HepG2 (cell line): ENCODE measurements at regions not wholly inside any gene's neighbourhood (a gene's known extent, or its start where the extent isn't known, plus 50 kb on each side); places are given as distances from the start of the nearest gene placed in this dataset.
A peak's percentile ranks its signal among the peaks of the same experiment; 100 is the strongest.

Source experiments
- ATAC-seq: fragments of 200-7000 bp; cut with Tn5 transposase; 3 replicates; pipeline ENCODE4 v1.9.1; 2020; ENCODE audit warnings: mild to moderate bottlenecking, moderate library complexity
- BruUV-seq: library from RNA; stranded (reverse); fragments of 400-500 nt; replicated peaks from 2 replicates; lab custom pipeline; 2021; lab: Mats Ljungman, UMichigan
- CTCF ChIA-PET: fragments of 300-600 bp; formaldehyde crosslinking; extraction: SDS; loops from one replicate; lab custom pipeline; 2021; ENCODE audit warnings: low total read pairs, inconsistent platforms, low intra/inter-chr PET ratio; lab: Yijun Ruan, JAX
- POLR2A ChIA-PET: fragments of 350-600 bp; sonication (Branson Sonifier 250); formaldehyde crosslinking; loops from one replicate; lab custom pipeline; 2020; ENCODE audit warnings: antibody characterized with exemption, inconsistent platforms; lab: Yijun Ruan, JAX
- DNase-seq: peaks from one replicate; pipeline ENCODE4 v3.0.0-alpha.2; 2015; ENCODE audit warnings: low spot score
- FAIRE-seq: peaks from 3 replicates; lab custom pipeline; 2011; peaks lifted over from hg19 to GRCh38; lab: Jason Lieb, UNC
- H2AFZ ChIP-seq: one replicate; pipeline ENCODE4 v1.6.1; 2011; ENCODE audit warnings: low read length, inconsistent platforms
- H3K27ac ChIP-seq: fragments of 300-600 bp; 3 replicates; pipeline ENCODE4 v1.8.0; 2011; ENCODE audit warnings: mixed run types, mild to moderate bottlenecking, mixed read lengths, low read length, inconsistent platforms; ENCODE audit not compliant: insufficient read depth; ENCODE audit errors: extremely low read length
- H3K27me3 ChIP-seq, 2 experiments: fragments of 200-600 bp in 1 of 2; 2 replicates in 1 of 2; 3 replicates in 1 of 2; pipeline versions ENCODE4 v1.6.0 to v1.8.0; 2011; ENCODE audit warnings: low read length in 2 of 2, mild to moderate bottlenecking in 2 of 2, moderate library complexity in 2 of 2, inconsistent platforms in 1 of 2; ENCODE audit not compliant: insufficient read depth in 2 of 2, control insufficient read depth in 1 of 2
- H3K36me3 ChIP-seq, 2 experiments: fragments of 200-600 bp in 1 of 2; replicated peaks in 1 of 2; 2 replicates in 1 of 2; 3 replicates in 1 of 2; pipeline versions ENCODE4 v1.5.1 to v1.8.0; 2011; ENCODE audit warnings: low read length in 2 of 2, inconsistent platforms in 1 of 2; ENCODE audit not compliant: insufficient read depth in 2 of 2, control insufficient read depth in 1 of 2
- H3K4me1 ChIP-seq: 2 replicates; pipeline ENCODE4 v1.5.1; 2012; ENCODE audit warnings: low read length, inconsistent platforms; ENCODE audit not compliant: insufficient read depth
- H3K4me2 ChIP-seq: 2 replicates; pipeline ENCODE4 v1.6.0; 2011; ENCODE audit warnings: low read depth, low read length, inconsistent platforms
- H3K4me3 ChIP-seq, 3 experiments: fragments of 200-600 bp in 1 of 3; sonication (generic), shearing (Covaris generic) in 1 of 3; replicated peaks in 1 of 3; 2 replicates each; pipeline ENCODE4 v1.5.1; 2011 to 2016; ENCODE audit warnings: low read length in 3 of 3, inconsistent platforms in 2 of 3, low read depth in 2 of 3, mild to moderate bottlenecking in 2 of 3, control low read depth in 1 of 3, mixed read lengths in 1 of 3; ENCODE audit not compliant: insufficient read depth in 1 of 3
- H3K79me2 ChIP-seq: one replicate; pipeline ENCODE4 v1.6.1; 2011; ENCODE audit warnings: low read length, inconsistent platforms; ENCODE audit not compliant: insufficient read depth
- H3K9ac ChIP-seq: 2 replicates; pipeline ENCODE4 v1.6.0; 2011; ENCODE audit warnings: mild to moderate bottlenecking, low read depth, low read length, inconsistent platforms; ENCODE audit not compliant: insufficient read depth
- H3K9me3 ChIP-seq: 2 replicates; pipeline ENCODE4 v1.5.1; 2012; ENCODE audit warnings: mild to moderate bottlenecking, low read length
- H4K20me1 ChIP-seq: 2 replicates; pipeline ENCODE4 v1.6.0; 2011; ENCODE audit warnings: inconsistent platforms, mild to moderate bottlenecking, low read length, moderate library complexity; ENCODE audit not compliant: insufficient read depth
- ATF1 ChIP-seq: IDR thresholded peaks from 2 replicates; pipeline ENCODE4 v1.6.1; 2016; ENCODE audit warnings: mild to moderate bottlenecking, control low read depth
- CREB1 ChIP-seq, 2 experiments: fragments of 450-650 bp in 1 of 2; IDR thresholded peaks; 2 replicates each; pipeline ENCODE4 v1.6.1; 2016 to 2017; ENCODE audit warnings: control low read depth in 1 of 2, mild to moderate bottlenecking in 1 of 2, missing compliant biosample characterization in 1 of 2, missing genetic modification characterization in 1 of 2
- FOXK1 ChIP-seq: sonication (generic); formaldehyde crosslinking; IDR thresholded peaks from 2 replicates; pipeline ENCODE4 v1.4.0; 2020; ENCODE audit warnings: low read depth, missing genetic modification reagents, borderline replicate concordance
- NFE2 ChIP-seq: sonication (generic); formaldehyde crosslinking; IDR thresholded peaks from 2 replicates; pipeline ENCODE4 v1.4.0; 2020; ENCODE audit warnings: missing genetic modification reagents
- RARG ChIP-seq: sonication (generic); formaldehyde crosslinking; IDR thresholded peaks from 2 replicates; pipeline ENCODE4 v1.4.0; 2020; ENCODE audit warnings: low read depth, mild to moderate bottlenecking, missing genetic modification reagents
- RXRA ChIP-seq: sonication (generic); formaldehyde crosslinking; IDR thresholded peaks from 2 replicates; pipeline ENCODE4 v1.5.1; 2020; ENCODE audit warnings: missing genetic modification reagents
- SP5 ChIP-seq: IDR thresholded peaks from 2 replicates; pipeline ENCODE4 v1.6.1; 2016; ENCODE audit warnings: low read depth, borderline replicate concordance
- SRF ChIP-seq: IDR thresholded peaks from 2 replicates; pipeline ENCODE4 v1.6.1; 2011; ENCODE audit warnings: mild to moderate bottlenecking, low read depth, low read length, moderate library complexity
- ZC3H13 ChIP-seq: sonication (generic); formaldehyde crosslinking; IDR thresholded peaks from 2 replicates; pipeline ENCODE4 v1.8.1; 2023; ENCODE audit warnings: mild to moderate bottlenecking, missing genetic modification reagents, moderate library complexity
- ZFP91 ChIP-seq: sonication (generic); formaldehyde crosslinking; IDR thresholded peaks from 2 replicates; pipeline ENCODE4 v1.9.0; 2022; ENCODE audit warnings: missing genetic modification reagents, mild to moderate bottlenecking, borderline replicate concordance
- ZFX ChIP-seq: sonication (generic); formaldehyde crosslinking; IDR thresholded peaks from 2 replicates; pipeline ENCODE4 v1.4.0; 2020; ENCODE audit warnings: mild to moderate bottlenecking, low read depth, missing genetic modification reagents, moderate library complexity
- ZNF550 ChIP-seq: sonication (generic); formaldehyde crosslinking; IDR thresholded peaks from 2 replicates; pipeline ENCODE4 v1.4.0; 2020; ENCODE audit warnings: mild to moderate bottlenecking, missing genetic modification reagents, borderline replicate concordance
- ZNF704 ChIP-seq: sonication (generic); formaldehyde crosslinking; IDR thresholded peaks from 2 replicates; pipeline ENCODE4 v1.8.1; 2023; ENCODE audit warnings: mild to moderate bottlenecking, inconsistent platforms, moderate library complexity, missing genetic modification reagents, borderline replicate concordance
- ZSCAN9 ChIP-seq: IDR thresholded peaks from 2 replicates; pipeline ENCODE4 v1.6.1; 2016; ENCODE audit warnings: borderline replicate concordance
- WGBS: methylation state at CpG from one replicate; pipeline ENCODE4 v1.1.6; 2017; ENCODE audit warnings: low lambda C conversion rate; 5-methylcytosine and 5-hydroxymethylcytosine counted together
- in situ Hi-C: cut with HindIII; loops from 2 replicates; pipeline ENCODE4 v1.10.0; 2017; ENCODE audit warnings: low pct_unique_long_range_greater_than_20kb; ENCODE audit not compliant: extremely low pct_ligation_motif_present
- intact Hi-C: fragments of 100-400 bp; cut with micrococcal nuclease; formaldehyde crosslinking; loops from one replicate; pipeline ENCODE4 v1.10.0; 2022; ENCODE audit not compliant: unreplicated experiment
- TF ChIP-seq, protein P1 (sequence below): sonication (generic); formaldehyde crosslinking; IDR thresholded peaks from 2 replicates; pipeline ENCODE4 v1.4.0; 2020; ENCODE audit warnings: missing genetic modification reagents

- peak; percentile 80 for FAIRE-seq
- no peak for TF ChIP-seq SRF
- 0 out of 2 replicates have a peak, but pooled peaks have one; percentile 32 for TF ChIP-seq ZSCAN9 (CRISPR knock-in tag)
- peak; percentile 42; the same call in 1 of the 2 replicates for TF ChIP-seq ZFX (CRISPR knock-in tag)
- TF ChIP-seq CREB1 (IDR thresholded peaks at IDR 0.05), result 0 out of 2 replicates have a peak, but pooled peaks have one; percentile 10
- TF ChIP-seq CREB1 (CRISPR knock-in tag; IDR thresholded peaks at IDR 0.05), result no peak
- TF ChIP-seq, protein P1, sequence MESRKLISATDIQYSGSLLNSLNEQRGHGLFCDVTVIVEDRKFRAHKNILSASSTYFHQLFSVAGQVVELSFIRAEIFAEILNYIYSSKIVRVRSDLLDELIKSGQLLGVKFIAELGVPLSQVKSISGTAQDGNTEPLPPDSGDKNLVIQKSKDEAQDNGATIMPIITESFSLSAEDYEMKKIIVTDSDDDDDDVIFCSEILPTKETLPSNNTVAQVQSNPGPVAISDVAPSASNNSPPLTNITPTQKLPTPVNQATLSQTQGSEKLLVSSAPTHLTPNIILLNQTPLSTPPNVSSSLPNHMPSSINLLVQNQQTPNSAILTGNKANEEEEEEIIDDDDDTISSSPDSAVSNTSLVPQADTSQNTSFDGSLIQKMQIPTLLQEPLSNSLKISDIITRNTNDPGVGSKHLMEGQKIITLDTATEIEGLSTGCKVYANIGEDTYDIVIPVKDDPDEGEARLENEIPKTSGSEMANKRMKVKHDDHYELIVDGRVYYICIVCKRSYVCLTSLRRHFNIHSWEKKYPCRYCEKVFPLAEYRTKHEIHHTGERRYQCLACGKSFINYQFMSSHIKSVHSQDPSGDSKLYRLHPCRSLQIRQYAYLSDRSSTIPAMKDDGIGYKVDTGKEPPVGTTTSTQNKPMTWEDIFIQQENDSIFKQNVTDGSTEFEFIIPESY (CRISPR knock-in tag), result 0 out of 2 replicates have a peak, but pooled peaks have one; percentile 31
- peak; percentile 60; the same call in 1 of the 2 replicates for TF ChIP-seq FOXK1 (CRISPR knock-in tag)
- peak; percentile 79; the same call in 1 of the 2 replicates for TF ChIP-seq ZNF550 (CRISPR knock-in tag)
- TF ChIP-seq SP5, result no peak
- TF ChIP-seq RXRA, result peak; percentile 72
- TF ChIP-seq ZC3H13 (CRISPR knock-in tag), result peak; percentile 70; the same call in 1 of the 2 replicates
- TF ChIP-seq RARG (CRISPR knock-in tag), result no peak
- peak; percentile 60; the same call in 1 of the 2 replicates for TF ChIP-seq ZNF704 (CRISPR knock-in tag)
- TF ChIP-seq ATF1, result no peak
- peak; percentile 43; the same call in 1 of the 2 replicates for TF ChIP-seq ZFP91 (CRISPR knock-in tag)
- TF ChIP-seq NFE2, result no peak
Measured at GRCh38 chr6:169831450-169832246, 80.2 kb downstream of the ERMARD start.

More at GRCh38 chr6:169831450-169832246, 80.2 kb downstream of the ERMARD start:
- Histone ChIP-seq H3K9ac (no peak overlapping the region), H3K36me3 (no peaks in the 10 kb centered on the region), H3K27me3 (peaks cover 0 to 24% of the 10 kb centered on the region in 2 experiments; a peak in 4 of 5 replicates), H3K4me2 (peak overlapping the region; percentile 44), H3K79me2 (no peaks in the 10 kb centered on the region), H3K9me3 (no peaks in the 10 kb centered on the region), H2AFZ (peak overlapping the region; percentile 24), H3K27ac (no peak overlapping the region), H3K4me1 (peaks cover 19% of the 10 kb centered on the region), H3K4me3 (peak overlapping the region in 1 of 3 experiments; percentile 38; a peak in 2 of 6 replicates), H4K20me1 (no peaks in the 10 kb centered on the region)
- BruUV-seq, result no TSS peak
- 22% methylated on average over 27 of the region's 32 CpGs for WGBS
- intact Hi-C loops, result loop anchor here (1.0 to 2.0 kb wide), 4 partner anchors 41 to 698 kb away; no protein-coding TSS in a partner anchor
- ChIA-PET CTCF (interaction anchor here (1.0 to 2.4 kb wide), 5 partner anchors 41 to 698 kb away, joined by 3 to 24 read pairs (median 10); no protein-coding TSS in a partner anchor), POLR2A (interaction anchor here (0.8 to 1.9 kb wide), 5 partner anchors 24 to 685 kb away, joined by 4 to 9 read pairs (median 5); no protein-coding TSS in a partner anchor)
- peak; percentile 60 for DNase-seq
- peak; percentile 95 for ATAC-seq
- in situ Hi-C loops, result loop anchor here (5.0 kb wide), 1 partner anchor 701 kb away; no protein-coding TSS in a partner anchor
